A673 (cell line): ENCODE measurements at regions not wholly inside any gene's neighbourhood (a gene's known extent, or its start where the extent isn't known, plus 50 kb on each side); places are given as distances from the start of the nearest gene placed in this dataset.

Experiments
- CTCF ChIP-seq: fragments of 300-800, 200-600 bp; sonication (generic); conservative IDR thresholded peaks from 2 replicates; pipeline ENCODE4 v1.5.1; 2017; ENCODE audit warnings: low read depth, mild to moderate bottlenecking, antibody characterized with exemption, low read length, moderate library complexity, mixed read lengths
- EZH2 ChIP-seq: fragments of 200-600 bp; sonication (generic); IDR thresholded peaks from 2 replicates; pipeline ENCODE4 v1.6.1; 2017; ENCODE audit warnings: borderline replicate concordance, low read depth, mild to moderate bottlenecking, mixed read lengths, antibody characterized with exemption, low read length; ENCODE audit not compliant: poor library complexity, severe bottlenecking

DNA sequence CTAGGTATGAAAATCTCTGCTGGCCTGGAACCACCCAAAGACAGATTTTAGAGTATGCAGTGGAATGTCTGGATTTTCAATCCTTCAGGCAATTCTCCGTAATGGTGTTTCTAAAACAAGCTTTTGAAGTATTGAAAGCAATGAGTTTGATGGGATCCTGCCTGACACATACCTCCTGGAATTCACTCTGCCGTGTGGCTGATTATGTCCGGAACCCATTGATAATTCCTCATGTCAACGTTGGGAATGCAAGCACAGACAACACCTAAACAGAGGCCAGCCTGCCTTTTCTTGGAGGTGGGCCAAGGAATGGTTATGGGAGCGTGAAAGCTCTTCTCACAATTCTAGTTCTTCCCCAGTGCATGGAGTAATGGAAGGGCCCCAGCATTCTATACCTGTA is 168.9 kb upstream of the HMCN1 start:
- TF ChIP-seq EZH2 (no peak), CTCF (no peak)
